ENCODE measurements at regions not wholly inside any gene's neighbourhood (a gene's known extent, or its start where the extent isn't known, plus 50 kb on each side); places are given as distances from the start of the nearest gene placed in this dataset.

DNA sequence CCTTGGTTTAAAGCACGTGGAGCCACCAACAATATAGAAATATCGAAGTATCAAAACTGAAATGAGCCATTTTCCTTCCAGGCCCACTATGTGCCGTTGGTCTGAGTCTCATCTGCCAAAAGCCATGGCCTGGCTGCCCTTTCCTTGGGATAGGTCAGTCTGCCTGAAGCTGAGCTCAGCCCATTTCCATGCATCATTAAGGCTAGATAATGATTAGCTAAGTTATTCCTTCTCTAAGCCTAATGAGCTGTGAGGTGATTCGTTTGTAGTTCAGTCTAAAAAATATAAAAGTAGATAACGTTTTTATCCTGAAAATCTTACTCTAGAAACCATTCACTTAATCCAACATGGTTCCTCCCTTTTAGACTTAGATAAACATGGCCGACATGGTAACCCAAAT, 936.2 kb upstream of the LCORL start:
- DNase-seq (ENCODE audit: low spot score) = no peak

DNA sequence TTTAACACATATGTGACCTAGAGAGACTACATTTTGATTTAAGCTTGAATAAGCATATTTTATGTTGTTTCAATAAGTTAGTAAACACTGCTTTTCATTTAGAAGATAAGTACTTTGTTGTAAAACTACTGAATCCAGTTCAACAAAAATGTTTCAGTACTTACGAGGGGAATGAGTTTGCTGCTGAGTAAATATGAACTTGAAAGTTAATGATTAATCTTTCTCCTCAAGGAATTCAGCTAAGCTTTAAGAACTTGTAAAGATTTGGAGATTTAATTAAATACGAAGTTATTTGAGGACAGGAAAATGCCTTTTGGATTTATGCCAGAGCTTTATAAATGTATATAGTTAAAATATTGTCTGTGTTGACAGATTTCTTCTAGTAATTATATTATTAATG, 933.0 kb upstream of the LCORL start:
- DNase-seq (ENCODE audit: low spot score) = no peak

DNA sequence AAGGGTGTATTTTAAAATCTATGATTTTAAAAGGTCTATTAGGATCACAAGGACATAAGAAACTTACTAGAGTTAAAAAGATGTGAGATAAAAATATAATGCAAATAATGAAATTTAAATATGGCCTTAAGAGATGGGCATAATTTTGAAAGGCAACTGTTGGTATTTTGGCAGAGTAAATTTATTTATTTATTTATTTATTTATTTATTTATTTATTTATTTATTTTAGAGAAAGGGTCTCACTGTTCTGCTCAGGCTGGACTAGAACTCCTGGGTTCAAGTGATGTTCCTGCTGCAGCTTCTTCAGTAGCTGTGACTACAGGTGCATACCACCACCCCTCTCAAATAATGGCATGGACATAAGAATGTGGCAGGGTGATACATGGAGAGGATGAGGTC, 932.1 kb upstream of the LCORL start:
- no peak for DNase-seq (ENCODE audit: low spot score)

DNA sequence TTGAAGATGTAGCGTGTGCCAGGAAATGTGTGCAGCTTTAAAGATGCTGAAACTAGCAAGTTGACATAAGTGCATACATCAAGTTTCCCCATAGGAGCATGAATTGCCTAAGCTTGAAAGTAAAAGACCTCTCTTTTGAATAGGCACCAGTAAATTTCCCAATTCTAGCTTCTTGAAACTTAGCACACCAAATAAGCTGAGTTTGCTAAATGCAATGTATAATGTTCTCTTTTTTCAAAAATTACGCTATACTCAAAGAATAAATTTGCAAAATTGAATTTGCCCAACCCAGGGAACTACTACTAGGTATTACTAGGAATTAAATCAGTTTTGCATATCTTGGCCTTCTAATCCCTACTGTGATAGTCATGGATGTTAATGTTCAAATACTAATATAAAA, 923.9 kb upstream of the LCORL start:
- DNase-seq (ENCODE audit: low spot score) = no peak

DNA sequence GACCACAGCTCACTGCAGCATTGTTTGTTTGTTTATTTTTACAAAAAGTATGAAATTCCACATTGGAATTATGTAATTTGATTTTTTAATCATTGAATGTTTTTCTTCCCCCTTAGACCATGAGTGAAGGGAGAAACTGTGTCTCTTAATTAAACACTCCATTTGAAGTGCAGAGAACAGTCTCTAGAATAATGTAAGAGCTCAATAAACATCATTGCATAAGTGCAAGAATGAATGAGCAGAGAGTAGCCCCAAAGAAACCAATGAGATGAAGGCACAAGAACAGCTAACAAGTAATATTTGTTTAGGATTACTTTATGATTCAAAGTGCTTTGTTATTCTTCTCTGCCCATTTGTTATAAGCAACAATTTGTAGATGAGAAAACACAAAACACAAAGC, 921.3 kb upstream of the LCORL start:
- DNase-seq (ENCODE audit: low spot score) = no peak

DNA sequence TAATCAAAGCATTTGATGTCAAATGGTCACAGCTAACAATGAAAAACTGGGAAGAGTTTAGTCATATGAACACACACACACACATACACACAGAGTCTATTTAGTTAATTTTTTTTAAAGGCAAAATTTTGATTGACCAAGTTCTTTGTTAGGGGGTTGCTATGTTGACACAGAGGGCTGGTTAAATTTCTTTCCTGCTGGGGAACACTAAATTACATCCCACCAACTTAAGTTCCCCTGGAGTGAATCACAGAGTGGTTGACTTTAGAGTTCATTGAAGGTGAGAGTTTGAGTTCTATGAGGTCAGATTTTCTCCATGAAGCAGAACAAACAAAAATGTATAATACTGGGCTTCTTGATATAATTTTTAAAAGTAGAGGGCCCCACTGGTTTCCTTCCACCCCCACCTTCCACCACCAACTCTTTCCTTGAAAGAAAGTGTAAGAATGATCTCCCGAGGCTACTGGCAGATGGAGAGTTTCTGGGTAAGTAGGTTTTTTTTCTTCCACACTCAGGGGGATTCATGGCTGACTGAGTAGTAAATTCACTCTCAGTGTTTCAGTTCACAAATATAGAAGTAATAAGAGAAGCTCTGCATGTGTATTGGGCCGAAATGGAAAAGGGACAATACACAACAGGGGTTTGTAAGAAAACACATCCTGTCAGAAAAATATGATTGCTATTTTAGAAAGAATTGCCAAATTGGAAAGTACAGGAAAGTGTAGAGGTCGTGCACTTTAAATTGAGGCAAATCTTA, 917.0 kb upstream of the LCORL start:
- DNase-seq (ENCODE audit: low spot score) = no peak

DNA sequence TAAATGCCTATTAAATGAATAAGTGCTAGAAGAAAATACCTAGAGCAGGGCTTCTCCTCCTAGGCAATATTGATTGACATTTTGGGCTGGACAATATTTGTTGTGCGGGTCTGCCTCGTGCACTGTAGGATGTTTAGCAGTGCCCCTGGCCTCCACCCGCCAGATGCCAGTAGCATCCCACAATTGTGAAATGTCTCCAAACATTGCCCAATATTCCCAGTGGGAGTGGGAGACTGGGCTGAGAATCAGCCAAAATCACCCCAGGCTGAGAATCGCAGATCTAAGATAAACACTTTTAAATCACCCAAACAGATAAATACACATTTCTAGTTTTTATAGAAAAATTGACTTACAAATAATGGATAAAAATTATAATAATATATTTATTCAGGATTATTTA, 916.2 kb upstream of the LCORL start:
- DNase-seq (ENCODE audit: low spot score) = no peak

DNA sequence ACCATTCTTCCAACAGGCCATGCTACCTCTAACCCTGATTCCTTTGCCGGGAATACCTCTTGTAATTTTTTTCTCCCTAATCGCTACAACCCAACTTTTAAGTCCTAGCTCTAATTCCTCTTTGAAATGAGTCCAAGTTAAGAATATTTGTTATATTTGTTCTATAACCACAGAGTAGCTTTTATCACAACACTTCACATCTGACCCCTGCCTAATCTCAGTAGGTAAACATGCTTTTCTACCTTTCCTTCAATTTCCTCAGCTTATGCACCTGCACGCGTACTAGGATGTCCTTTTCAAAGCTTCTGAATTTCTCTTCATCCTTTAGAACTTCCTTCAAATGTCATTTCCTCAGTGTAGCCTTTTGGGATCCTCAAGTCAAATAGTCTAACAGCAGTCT, 915.5 kb upstream of the LCORL start:
- DNase-seq (ENCODE audit: low spot score) = no peak

DNA sequence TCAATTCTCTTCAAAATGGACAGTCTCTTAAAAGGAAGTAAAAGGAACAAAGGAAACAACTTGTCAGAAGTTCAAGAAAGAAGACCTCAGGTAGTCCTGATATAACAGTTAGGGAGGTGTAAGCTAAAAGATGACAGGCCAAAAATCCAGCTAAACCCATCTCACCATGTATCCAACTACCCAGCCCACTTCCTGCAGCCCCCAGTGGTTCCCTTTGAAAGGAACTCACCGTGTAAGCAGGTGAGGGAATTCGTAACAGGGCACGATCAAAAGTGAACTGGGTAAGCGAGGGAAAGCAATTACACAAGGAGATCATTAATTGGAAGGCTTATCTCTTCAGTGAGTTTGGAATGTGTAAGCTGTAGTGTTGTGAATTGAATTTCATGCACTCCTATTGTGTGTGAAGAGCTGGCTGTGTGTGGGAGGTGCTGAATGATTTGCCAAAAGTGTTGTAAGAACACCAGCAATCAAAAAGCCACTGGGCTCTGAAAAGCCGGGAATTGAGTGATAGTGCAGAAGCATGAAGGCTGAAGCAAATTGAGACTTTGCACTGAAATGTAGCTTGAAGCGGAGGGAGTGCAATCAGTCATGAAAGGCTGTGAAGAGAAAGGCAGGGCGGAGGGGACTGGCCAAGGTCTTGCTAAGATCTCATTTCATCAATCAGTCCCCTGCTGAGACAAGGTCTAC, 914.2 kb upstream of the LCORL start:
- DNase-seq (ENCODE audit: low spot score) = no peak

DNA sequence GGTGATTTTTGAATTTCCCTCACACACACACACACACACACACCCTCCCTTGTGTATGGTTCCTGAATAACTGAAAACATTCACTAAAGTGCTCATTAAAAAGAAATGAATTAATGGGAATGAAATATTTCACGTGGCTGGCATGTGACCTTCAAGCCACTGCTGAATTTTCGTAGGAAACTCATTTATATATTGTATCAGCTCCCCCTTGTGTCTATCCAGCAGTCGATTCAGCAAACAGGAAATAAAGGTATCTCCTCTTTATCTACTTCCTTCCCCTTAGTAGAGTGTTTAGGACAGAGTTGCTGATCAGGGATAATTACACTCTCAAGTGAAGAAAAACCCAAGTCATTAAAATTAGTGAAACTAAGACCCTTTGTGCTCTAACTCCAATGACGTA, 912.6 kb upstream of the LCORL start:
- no peak for DNase-seq (ENCODE audit: low spot score)

DNA sequence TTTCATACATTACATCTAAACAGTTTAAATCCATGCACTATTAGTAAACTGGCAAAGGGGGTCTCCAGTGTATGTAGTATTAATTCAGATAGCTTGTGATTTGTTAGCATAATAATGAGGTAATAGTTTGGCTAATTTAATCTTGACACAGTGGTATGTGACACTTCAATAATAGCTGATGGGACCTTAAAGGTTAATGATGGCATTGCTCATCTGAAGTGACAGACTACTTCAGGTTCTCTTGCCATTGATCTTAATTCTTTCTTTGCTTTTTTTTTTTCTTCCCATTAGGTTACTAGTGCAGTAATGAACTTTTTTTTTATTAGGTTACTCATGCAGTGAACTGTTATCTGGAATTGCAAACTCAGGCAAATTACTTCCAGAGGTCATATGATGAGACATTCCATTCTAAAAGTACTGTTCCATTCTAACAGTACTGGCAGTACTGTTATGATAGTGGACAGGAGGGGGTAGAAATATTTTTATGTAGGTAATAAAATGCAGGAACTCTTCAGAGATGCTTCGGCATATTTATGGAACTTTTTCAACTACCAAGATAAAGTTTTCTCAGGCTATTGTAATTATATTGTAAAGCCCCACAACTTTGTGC, 911.3 kb upstream of the LCORL start:
- DNase-seq (ENCODE audit: low spot score) = no peak

DNA sequence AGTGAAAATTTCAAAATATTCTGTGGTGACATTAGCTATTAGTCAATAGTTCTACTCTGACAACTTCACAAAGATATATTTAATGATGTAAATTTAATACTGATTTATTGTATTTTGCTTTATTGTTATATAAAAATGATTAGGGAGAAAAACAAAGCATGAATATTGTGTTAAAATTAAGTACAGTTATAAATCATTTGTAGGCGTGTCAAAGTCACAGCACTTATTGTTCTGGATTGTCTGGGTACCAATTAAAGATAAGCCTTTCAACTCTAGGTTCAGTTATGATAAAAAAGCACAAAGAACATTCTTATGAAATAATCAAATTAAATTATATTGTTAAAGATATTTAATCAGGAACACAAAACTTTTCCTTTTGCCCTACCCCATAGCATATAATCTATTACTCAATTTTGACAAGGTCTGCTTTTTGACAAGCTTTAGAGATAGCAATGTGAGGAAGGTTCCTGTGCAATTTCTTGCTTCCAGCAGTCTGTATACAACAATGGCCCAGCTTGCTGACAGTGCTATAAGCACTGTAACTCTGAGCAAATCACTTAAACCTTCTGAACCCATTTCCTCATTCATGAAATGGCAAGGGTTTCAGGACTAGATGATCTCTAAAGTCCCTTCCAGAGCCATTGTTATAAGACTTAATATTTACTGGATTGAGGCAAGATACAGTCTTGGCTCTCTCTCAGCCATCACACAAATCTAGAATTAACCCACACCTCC, 910.3 kb upstream of the LCORL start:
- DNase-seq (ENCODE audit: low spot score) = no peak

DNA sequence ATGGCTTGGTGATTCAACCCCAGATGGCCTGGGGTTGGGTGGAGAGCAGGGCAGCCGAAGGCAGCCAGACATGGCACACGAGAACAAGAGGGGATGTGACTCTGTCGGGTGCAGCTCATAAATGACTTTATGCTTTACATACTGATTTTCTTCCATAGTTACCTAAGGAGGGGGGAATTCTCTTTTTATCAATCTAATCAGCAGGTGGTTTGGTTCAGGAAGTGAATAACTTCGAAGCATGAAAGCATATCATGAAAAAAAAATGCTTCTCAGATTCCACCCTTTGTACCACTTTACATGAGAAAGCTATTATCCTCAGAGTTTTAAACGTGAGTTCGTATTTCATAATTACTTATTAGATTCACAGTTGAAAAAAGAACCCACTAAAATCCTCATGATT, 908.9 kb upstream of the LCORL start:
- no peak for DNase-seq (ENCODE audit: low spot score)

DNA sequence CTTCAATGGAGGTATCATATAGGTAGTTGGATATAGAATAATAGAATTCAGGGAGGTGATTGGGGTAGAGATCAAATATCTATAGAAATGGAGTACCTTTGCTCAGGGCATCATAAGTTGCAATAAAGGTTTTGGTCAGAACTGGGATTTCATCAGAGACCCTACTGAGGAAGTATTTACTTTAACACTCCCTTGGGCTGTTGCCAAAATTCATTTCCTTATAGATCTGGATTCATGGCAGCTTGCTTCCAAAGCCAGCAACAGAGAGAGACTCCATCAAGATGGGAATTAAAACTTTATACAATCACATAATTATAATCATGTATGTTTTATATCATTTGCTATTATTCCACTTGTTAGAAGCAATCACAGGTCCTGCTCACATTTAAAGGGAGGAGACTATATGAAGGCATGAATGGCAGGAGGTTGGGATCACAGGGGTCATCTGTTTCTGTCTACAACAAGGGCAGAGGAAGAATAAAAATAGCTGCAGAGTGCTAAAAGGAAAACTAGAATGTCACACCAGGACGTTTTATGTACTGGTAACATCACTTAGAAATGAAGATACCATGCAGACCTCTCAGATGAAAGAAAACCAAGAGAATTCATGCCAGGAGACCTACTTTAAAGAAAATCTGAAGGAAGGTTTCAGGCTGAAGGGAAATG, 902.1 kb upstream of the LCORL start:
- DNase-seq (ENCODE audit: low spot score) = no peak

DNA sequence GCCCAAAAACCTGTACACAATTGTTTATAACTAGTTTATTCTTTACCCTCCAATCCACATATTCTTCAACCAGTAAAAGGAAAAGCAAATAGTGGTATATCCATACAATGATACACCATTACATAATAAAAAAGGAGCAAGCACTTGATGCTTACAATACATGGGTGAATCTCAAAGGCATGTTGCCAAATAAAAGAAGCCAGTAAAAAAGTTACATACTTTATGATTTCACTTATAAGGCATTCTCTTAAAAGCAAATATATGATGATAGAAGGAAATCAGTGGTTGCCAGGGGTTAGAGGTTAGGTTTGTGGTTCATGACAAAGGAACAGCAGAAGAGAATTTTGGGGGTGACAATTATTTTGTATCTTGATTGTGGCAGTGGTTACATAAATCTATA, 896.1 kb upstream of the LCORL start:
- no peak for DNase-seq (ENCODE audit: low spot score)

DNA sequence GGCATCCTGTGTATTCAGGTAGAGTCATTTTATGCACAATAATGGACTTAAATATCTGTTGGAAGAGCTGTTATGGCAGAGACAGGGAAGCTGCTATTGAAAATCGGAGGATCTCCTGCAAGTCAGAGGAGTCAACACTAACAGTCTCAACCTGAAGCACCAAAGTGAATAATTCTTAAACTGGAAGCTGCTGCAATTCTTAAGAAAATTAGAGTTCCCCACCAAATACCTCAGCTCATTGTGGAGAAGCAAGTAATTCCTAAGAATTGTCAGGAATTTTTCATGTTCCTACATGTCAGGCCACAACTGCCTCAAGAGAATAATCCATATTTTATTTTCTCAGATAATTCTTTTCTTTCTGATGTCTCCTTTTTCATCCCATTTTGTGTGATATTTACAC, 892.6 kb upstream of the LCORL start:
- DNase-seq (ENCODE audit: low spot score) = no peak

DNA sequence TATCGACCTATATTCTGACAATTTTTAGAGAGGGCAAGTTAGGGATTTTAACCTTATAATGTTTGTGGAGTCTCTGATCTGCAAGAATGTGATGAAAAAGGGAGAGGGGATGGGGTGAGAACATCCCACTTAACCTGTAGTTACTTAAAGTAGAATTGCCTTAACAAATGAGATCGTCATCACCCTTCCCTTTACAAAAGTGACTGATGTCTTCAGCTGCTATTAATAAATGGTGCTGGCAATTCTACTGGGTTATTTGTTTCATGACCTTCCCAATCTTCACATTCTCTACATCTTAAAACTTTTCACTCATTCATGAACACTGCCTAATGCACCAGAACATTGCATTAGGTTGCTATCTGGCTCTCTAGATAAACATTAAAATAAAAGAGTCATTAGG, 873.4 kb upstream of the LCORL start:
- no peak for DNase-seq (ENCODE audit: low spot score)

DNA sequence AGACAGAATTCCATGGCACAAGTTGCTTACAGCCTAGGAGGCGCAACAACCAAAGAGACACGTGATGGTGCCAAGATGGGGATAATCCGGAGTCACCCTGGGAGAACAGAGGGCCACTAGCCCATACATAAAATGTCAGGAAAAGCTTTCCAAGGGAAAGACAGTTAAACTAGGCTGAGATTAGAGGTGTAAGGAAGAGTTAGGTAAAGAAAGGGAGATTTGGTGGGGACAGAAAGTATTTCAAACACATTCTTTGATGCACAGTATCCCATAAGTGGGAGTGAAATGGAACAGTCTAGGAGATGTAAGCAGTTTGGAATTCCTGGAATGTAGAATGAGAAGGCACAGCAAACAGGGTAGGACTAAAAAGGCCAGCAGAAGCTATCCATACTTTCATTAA, 860.9 kb upstream of the LCORL start:
- no peak for DNase-seq (ENCODE audit: low spot score)

DNA sequence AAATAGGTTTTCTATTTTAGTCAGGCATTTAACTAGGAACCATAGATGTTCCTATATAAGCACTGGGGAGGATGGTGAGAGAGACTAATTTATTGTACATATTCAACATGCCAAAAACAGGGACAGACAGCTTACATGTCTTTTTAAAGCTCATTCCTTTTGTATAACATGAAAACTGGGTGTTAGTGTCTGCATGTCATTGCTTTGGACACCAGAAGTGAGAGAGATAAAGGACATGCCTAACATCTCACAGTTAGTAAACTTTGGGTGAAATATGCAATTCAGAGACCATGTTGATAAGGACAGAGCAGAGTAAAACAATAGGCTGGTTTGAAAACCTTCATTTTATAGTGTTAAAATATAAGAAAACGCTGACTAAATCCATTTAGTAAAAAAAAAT, 860.0 kb upstream of the LCORL start:
- no peak for DNase-seq (ENCODE audit: low spot score)

DNA sequence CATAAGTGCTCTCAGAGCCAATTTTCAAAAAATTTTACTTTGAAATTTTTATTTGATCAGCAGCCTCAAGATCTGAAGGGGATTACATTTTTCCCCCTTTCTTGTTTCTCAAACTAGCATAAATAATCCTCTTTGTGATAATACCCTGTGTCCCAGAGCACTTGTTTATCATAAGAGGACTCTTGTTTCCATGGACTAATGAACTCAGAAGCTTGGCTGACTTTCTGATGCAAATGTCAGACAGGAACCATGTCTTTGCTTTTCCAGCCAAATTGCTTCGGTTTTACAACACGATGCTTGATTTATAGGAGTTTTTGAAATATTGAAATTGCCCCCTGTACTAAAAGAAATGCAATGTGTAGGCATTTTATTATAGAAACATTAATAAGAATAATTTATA, 859.3 kb upstream of the LCORL start:
- DNase-seq (ENCODE audit: low spot score) = no peak

DNA sequence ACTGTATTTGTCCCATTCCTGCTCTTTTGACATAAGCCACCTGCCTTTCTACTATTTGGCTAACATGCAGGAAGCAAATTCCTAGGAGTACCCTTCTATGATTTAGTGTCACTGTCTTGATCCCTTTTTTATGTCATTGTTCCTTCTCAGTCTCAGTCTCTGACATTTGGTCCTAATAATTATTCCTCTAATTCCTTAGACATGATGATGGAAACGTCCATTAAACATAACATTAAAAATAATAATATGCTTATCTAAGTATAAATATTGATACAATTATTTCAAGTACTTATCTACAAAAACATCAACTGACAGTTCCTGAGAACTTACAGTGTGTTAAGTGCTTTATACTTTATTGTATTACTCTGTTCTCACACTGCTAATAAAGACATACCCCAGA, 857.0 kb upstream of the LCORL start:
- DNase-seq (ENCODE audit: low spot score) = no peak

DNA sequence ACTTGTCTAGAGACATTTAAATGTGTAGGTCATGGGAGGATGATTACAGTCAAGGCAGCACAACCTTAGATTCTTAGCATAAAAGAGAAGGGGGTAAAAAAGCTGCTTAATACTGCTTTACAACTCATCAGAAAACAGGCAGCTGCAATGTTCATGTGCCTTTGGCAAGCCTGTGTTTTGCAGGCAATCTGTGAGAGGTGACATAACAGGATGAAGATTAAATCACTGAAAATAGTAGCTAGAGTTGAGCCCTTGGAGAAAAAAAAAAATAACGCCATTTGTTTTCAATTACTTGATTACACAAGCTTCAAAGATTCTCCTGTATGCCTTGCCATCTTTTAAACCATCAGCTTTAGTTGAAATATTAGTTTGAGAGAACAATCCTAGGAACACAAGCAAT, 847.6 kb upstream of the LCORL start:
- no peak for DNase-seq (ENCODE audit: low spot score)

All from CD4-positive, alpha-beta T cell treated with Interleukin-15 for 4 hours (primary cell).